HEK293T (cell line): ENCODE measurements at regions not wholly inside any gene's neighbourhood (a gene's known extent, or its start where the extent isn't known, plus 50 kb on each side); places are given as distances from the start of the nearest gene placed in this dataset.

ENCODE experiments used
- ARNT ChIP-seq: fragments of 450-650 bp; IDR thresholded peaks from 2 replicates; pipeline ENCODE4 v1.6.1; 2017; ENCODE audit warnings: mild to moderate bottlenecking
- BHLHE40 ChIP-seq: fragments of 450-650 bp; IDR thresholded peaks from 2 replicates; pipeline ENCODE4 v1.6.1; 2016; ENCODE audit warnings: mild to moderate bottlenecking, moderate library complexity, borderline replicate concordance
- ELF4 ChIP-seq: fragments of 450-650 bp; IDR thresholded peaks from 2 replicates; pipeline ENCODE4 v1.6.1; 2017; ENCODE audit warnings: antibody characterized with exemption
- FOXA1 ChIP-seq: fragments of 450-650 bp; IDR thresholded peaks from 2 replicates; pipeline ENCODE4 v1.6.1; 2016; ENCODE audit warnings: mild to moderate bottlenecking
- FOXK2 ChIP-seq: fragments of 450-650 bp; IDR thresholded peaks from 2 replicates; pipeline ENCODE4 v1.6.1; 2016; ENCODE audit warnings: mild to moderate bottlenecking
- FOXM1 ChIP-seq: fragments of 450-650 bp; IDR thresholded peaks from 2 replicates; pipeline ENCODE4 v1.6.1; 2017; ENCODE audit warnings: mild to moderate bottlenecking, borderline replicate concordance
- HDGF ChIP-seq: fragments of 450-650 bp; IDR thresholded peaks from 2 replicates; pipeline ENCODE4 v1.6.1; 2017; ENCODE audit warnings: antibody characterized with exemption, borderline replicate concordance
- L3MBTL2 ChIP-seq: fragments of 450-650 bp; conservative IDR thresholded peaks from 2 replicates; pipeline ENCODE4 v1.6.1; 2016; ENCODE audit warnings: mild to moderate bottlenecking
- LEF1 ChIP-seq: fragments of 450-650 bp; IDR thresholded peaks from 2 replicates; pipeline ENCODE4 v1.6.1; 2017; ENCODE audit warnings: mild to moderate bottlenecking, borderline replicate concordance
- NFRKB ChIP-seq: fragments of 450-650 bp; IDR thresholded peaks from 2 replicates; pipeline ENCODE4 v1.6.1; 2016; ENCODE audit warnings: mild to moderate bottlenecking, moderate library complexity
- SP1 ChIP-seq: fragments of 450-650 bp; IDR thresholded peaks from 2 replicates; pipeline ENCODE4 v1.6.1; 2017
- SUZ12 ChIP-seq: fragments of 450-650 bp; IDR thresholded peaks from 2 replicates; pipeline ENCODE4 v1.6.1; 2016; ENCODE audit warnings: mild to moderate bottlenecking
- TARDBP ChIP-seq: fragments of 450-650 bp; IDR thresholded peaks from 2 replicates; pipeline ENCODE4 v1.6.1; 2016
- ZNF384 ChIP-seq: fragments of 450-650 bp; IDR thresholded peaks from 2 replicates; pipeline ENCODE4 v1.6.1; 2016

DNA sequence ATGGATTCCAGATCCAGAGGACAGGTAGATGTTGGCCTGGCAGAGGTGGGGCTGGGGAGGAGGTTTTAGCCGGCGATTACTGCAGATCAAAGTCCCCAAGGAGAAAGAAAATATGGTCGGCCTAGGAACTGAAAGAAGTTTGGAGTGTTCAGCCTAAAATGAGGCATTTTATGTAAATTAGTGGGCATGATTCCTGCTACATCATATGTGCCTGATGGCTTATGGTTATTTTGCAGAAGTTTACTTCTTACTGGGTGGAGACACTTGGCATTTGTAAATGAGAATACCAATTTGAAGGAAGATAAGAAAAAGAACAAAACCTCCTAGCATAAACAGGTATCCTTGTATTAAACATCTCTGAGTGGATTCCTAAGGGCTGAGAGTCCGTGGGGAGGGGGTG is 149.3 kb downstream of the FOXL1 start:
- TF ChIP-seq LEF1 = no peak
- TF ChIP-seq L3MBTL2 = no peak
- TF ChIP-seq SUZ12 = no peak
- no peak for TF ChIP-seq FOXM1
- TF ChIP-seq NFRKB = no peak
- no peak for TF ChIP-seq SP1
- TF ChIP-seq HDGF = no peak
- TF ChIP-seq TARDBP = no peak
- TF ChIP-seq ARNT = no peak
- TF ChIP-seq FOXK2 = no peak
- TF ChIP-seq BHLHE40 = no peak
- TF ChIP-seq ZNF384 = no peak
- no peak for TF ChIP-seq FOXA1
- TF ChIP-seq ELF4 = no peak
